ENCODE measurements at regions not wholly inside any gene's neighbourhood (a gene's known extent, or its start where the extent isn't known, plus 50 kb on each side); places are given as distances from the start of the nearest gene placed in this dataset.

DNA sequence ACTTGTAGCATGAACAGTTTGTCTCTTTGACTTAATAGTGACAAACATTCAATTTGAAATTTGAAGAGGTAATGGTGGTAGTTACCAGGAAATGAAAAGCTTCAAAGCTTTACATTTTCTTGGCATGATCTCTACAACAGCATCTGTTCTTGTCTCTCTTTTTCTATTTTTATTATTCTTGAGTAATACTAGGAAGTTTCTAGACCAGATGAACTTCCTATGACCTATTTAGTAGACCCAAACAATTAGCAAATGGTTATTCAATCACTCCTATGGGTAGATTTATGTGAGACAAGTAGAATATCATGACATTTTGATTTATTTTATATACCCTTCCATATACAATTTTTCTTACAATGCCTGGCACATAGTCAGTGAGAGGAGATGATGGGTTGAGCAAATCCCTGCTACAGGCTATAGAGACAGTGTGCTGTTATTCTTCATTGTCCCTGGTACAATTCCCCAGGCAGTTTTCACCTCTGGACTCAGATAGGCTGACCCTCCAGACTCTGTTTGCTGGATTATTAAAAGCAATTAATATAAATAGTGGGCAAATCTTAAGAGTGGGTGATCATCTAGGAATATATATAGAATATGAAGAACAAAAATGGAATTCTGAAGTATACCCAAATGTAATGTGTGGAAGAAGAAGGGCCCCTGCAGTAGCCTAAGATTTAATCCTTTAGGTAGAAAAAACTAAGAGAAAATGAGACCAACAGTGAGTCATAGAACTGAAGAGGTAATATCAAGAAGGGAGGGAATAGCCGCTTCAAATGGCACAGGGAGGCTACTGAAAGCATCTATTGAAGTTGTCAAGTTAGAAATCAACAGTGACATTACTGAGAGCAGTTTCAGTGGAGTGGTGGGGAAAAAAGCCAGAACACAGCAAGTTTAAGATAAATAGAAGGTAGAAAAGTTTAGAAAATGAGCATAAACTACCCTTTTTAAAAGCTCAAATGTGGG is 512.0 kb downstream of the FOXG1 start:
- no peak for DNase-seq
- Mint-ChIP-seq H3K27me3 (no peaks in the 10 kb centered on the region), H3K27ac (no peak overlapping the region), H3K4me3 (no peak overlapping the region), H3K9me3 (peaks cover 3% of the 10 kb centered on the region), H3K4me1 (no peaks in the 10 kb centered on the region), H3K36me3 (no peaks in the 10 kb centered on the region)
- no peak for ATAC-seq (ENCODE audit: low read depth)
- POLR2A ChIA-PET: no interaction called here

- DNase-seq (no peak), ATAC-seq (ENCODE audit: low read depth) (no peak)
- no peak overlapping the region for H3K4me3 Mint-ChIP-seq
- no peak overlapping the region for H3K27ac Mint-ChIP-seq
- H3K36me3 Mint-ChIP-seq: no peaks in the 10 kb centered on the region
- no peaks in the 10 kb centered on the region for H3K4me1 Mint-ChIP-seq
- no peaks in the 10 kb centered on the region for H3K27me3 Mint-ChIP-seq
- POLR2A ChIA-PET: no interaction called here
- H3K9me3 Mint-ChIP-seq: peaks cover 3% of the 10 kb centered on the region
These were observed 515.6 kb downstream of the FOXG1 start for GRCh38 chr14:29282169-29282568.

GRCh38 chr14:29290441-29290840 is 523.9 kb downstream of the FOXG1 start:
- Mint-ChIP-seq H3K4me3 (no peak overlapping the region), H3K9me3 (peaks cover 12% of the 10 kb centered on the region), H3K27me3 (no peaks in the 10 kb centered on the region), H3K4me1 (no peaks in the 10 kb centered on the region), H3K27ac (no peak overlapping the region), H3K36me3 (no peaks in the 10 kb centered on the region)
- DNase-seq: no peak
- POLR2A ChIA-PET: no interaction called here
- ATAC-seq (ENCODE audit: low read depth): no peak

- Mint-ChIP-seq H3K4me3 (no peak overlapping the region), H3K27me3 (no peaks in the 10 kb centered on the region)
- POLR2A ChIA-PET: no interaction called here
These were observed 532.8 kb downstream of the FOXG1 start for GRCh38 chr14:29299372-29299771.

GRCh38 chr14:29301571-29301970 is 535.0 kb downstream of the FOXG1 start:
- no peaks in the 10 kb centered on the region for H3K27me3 Mint-ChIP-seq
- POLR2A ChIA-PET: no interaction called here
- H3K4me3 Mint-ChIP-seq: no peak overlapping the region
- ATAC-seq (ENCODE audit: low read depth): no peak
- no peaks in the 10 kb centered on the region for H3K4me1 Mint-ChIP-seq
- no peak for DNase-seq
- no peaks in the 10 kb centered on the region for H3K36me3 Mint-ChIP-seq
- peaks cover 7% of the 10 kb centered on the region for H3K9me3 Mint-ChIP-seq
- H3K27ac Mint-ChIP-seq: no peak overlapping the region

More at GRCh38 chr14:29299372-29299771, 532.8 kb downstream of the FOXG1 start:
- H3K36me3 Mint-ChIP-seq: no peaks in the 10 kb centered on the region
- DNase-seq (no peak), ATAC-seq (ENCODE audit: low read depth) (no peak)
- H3K4me1 Mint-ChIP-seq: no peaks in the 10 kb centered on the region
- H3K9me3 Mint-ChIP-seq: peaks cover 13% of the 10 kb centered on the region
- no peak overlapping the region for H3K27ac Mint-ChIP-seq

DNA sequence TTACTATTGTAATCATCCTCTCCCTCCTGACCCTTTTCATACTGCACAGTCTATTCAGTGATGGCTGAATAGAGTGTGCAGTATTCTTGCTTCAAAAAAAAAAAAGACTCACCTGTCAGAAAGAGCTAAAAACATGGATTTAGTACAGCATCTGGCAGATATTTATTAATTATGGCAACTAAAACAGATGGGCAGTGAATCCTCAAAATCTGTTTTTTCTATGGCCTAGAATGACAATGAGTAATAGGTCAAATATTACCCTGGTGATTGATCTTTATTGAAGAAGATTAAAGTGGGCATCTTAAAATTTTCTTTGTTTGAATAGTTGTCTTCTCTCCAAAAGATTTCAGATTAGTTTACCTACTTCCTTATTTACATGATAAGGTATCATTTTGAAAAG is 543.6 kb downstream of the FOXG1 start:
- Mint-ChIP-seq H3K4me1 (no peaks in the 10 kb centered on the region), H3K9me3 (peaks cover 4% of the 10 kb centered on the region), H3K36me3 (no peaks in the 10 kb centered on the region), H3K4me3 (no peak overlapping the region), H3K27me3 (no peaks in the 10 kb centered on the region), H3K27ac (no peak overlapping the region)
- POLR2A ChIA-PET: no interaction called here
- no peak for ATAC-seq (ENCODE audit: low read depth)
- DNase-seq: no peak

DNA sequence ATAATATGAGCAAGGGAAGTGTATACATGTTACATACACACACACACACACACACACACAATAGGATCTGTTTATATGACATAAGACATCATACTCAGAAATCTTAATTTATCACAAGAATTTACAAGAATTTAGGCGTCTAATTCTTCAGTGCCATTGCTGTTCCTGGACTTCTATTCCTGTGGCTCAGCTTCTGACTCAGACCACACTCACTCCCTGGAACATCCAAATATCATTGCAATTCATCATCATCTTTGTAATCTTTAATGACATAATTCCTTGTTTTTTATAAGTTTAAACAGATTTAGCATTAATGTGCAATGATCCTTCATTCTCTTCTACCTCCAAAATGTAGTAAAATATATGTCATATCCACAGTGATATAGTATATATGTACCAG is 544.2 kb downstream of the FOXG1 start:
- Mint-ChIP-seq H3K4me3 (no peak overlapping the region), H3K4me1 (no peaks in the 10 kb centered on the region), H3K9me3 (peaks cover 4% of the 10 kb centered on the region), H3K27ac (no peak overlapping the region), H3K36me3 (no peaks in the 10 kb centered on the region), H3K27me3 (no peaks in the 10 kb centered on the region)
- POLR2A ChIA-PET: no interaction called here
- no peak for DNase-seq
- no peak for ATAC-seq (ENCODE audit: low read depth)

DNA sequence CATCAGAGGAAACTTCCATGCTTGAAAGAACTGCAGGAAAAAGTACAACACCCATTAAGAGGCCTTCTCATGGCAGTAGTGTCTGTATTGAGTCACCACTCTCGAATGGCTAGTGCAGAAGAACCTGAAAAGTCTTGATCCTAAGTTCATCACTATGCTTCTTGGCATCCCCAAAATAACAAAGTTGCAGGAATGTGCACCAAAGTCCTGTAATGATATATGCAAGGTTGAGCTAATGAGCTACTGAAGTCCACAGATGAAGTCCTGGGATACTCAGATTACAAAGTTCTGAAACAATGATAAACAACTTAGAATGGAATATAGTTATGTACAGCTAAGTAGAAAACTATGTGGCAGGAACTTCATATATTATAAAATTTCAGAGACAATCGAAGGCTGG is 545.4 kb downstream of the FOXG1 start:
- POLR2A ChIA-PET: no interaction called here
- Mint-ChIP-seq H3K9me3 (peaks cover 4% of the 10 kb centered on the region), H3K27ac (no peak overlapping the region), H3K27me3 (no peaks in the 10 kb centered on the region), H3K36me3 (no peaks in the 10 kb centered on the region), H3K4me1 (no peaks in the 10 kb centered on the region), H3K4me3 (no peak overlapping the region)
- no peak for ATAC-seq (ENCODE audit: low read depth)
- no peak for DNase-seq

DNA sequence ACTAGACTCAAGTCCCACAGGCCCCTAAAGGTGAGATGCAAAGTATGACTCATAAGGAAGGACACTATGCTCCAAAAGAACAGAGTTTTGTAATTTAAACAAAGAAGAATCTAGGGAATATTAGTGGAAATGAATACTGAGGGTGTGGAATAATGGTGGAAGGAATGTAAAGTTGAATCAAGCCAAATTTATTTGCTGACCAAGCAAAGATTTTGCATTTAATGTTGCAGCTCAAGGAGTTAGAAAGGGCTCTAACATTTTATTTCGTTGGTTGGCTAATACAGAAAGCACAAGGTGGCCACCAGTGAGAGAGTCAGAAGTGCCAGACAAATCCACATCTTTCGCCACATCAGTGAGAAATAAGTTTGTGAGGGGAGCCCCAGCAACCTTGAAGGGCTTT is 550.3 kb downstream of the FOXG1 start:
- Mint-ChIP-seq H3K4me3 (no peak overlapping the region), H3K27me3 (no peaks in the 10 kb centered on the region)
- no peak for ATAC-seq (ENCODE audit: low read depth)

GRCh38 chr14:29317423-29317822 is 550.8 kb downstream of the FOXG1 start:
- Mint-ChIP-seq H3K9me3 (peaks cover 2% of the 10 kb centered on the region), H3K27ac (no peak overlapping the region), H3K27me3 (no peaks in the 10 kb centered on the region), H3K36me3 (no peaks in the 10 kb centered on the region), H3K4me3 (no peak overlapping the region), H3K4me1 (no peaks in the 10 kb centered on the region)
- POLR2A ChIA-PET: no interaction called here
- ATAC-seq (ENCODE audit: low read depth): no peak
- DNase-seq: no peak

More for the DNA sequence above, 550.3 kb downstream of the FOXG1 start:
- Mint-ChIP-seq H3K9me3 (peaks cover 2% of the 10 kb centered on the region), H3K36me3 (no peaks in the 10 kb centered on the region), H3K27ac (no peak overlapping the region), H3K4me1 (no peaks in the 10 kb centered on the region)
- DNase-seq: no peak
- POLR2A ChIA-PET: no interaction called here

DNA sequence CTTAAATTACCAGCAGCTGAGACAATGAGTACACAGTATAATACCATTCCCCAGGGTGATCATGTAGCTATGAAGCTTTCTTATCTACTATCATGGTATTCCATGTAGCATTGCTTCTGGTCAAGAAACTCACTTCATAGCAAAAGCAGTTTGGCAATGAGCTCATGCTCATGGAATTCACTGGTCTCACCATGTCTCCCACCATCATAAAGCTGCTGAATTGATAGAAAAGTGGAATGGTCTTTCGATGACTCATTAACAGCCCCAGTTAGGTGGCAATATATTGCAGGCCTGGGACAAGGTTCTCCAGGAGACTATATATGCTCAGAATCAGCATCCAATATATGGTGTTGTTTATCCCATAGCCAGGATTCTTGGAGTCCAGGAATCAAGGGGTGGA is 553.7 kb downstream of the FOXG1 start:
- H3K4me1 Mint-ChIP-seq: no peaks in the 10 kb centered on the region
- DNase-seq (no peak), ATAC-seq (ENCODE audit: low read depth) (no peak)
- POLR2A ChIA-PET: no interaction called here
- H3K36me3 Mint-ChIP-seq: no peaks in the 10 kb centered on the region
- no peaks in the 10 kb centered on the region for H3K27me3 Mint-ChIP-seq
- no peak overlapping the region for H3K4me3 Mint-ChIP-seq
- peaks cover 4% of the 10 kb centered on the region for H3K9me3 Mint-ChIP-seq
- no peak overlapping the region for H3K27ac Mint-ChIP-seq

DNA sequence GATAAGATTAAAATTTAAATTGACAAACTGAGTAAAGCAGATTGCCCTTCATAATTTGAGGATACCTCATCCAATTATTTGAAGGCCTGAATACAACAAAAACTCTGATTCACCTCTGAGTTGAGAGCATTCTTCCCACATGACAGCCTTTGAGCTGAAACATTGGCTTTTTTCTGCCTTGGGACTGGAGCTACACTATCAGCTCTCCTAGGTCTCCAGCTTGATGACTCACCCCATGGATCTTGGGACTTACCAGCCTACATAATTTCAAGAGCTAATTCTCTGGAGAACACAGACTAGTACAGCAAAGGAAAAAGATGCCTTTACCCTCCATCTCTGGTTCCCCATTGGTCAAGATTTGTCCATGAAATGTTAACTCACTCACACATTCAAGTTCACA is 555.1 kb downstream of the FOXG1 start:
- H3K4me3 Mint-ChIP-seq: no peak overlapping the region
- POLR2A ChIA-PET: no interaction called here
- H3K36me3 Mint-ChIP-seq: no peaks in the 10 kb centered on the region
- H3K27me3 Mint-ChIP-seq: no peaks in the 10 kb centered on the region
- peaks cover 5% of the 10 kb centered on the region for H3K9me3 Mint-ChIP-seq
- ATAC-seq (ENCODE audit: low read depth) (no peak), DNase-seq (no peak)
- no peak overlapping the region for H3K27ac Mint-ChIP-seq
- H3K4me1 Mint-ChIP-seq: no peaks in the 10 kb centered on the region

- Mint-ChIP-seq H3K4me1 (no peaks in the 10 kb centered on the region), H3K4me3 (no peak overlapping the region), H3K9me3 (peaks cover 4% of the 10 kb centered on the region), H3K27me3 (no peaks in the 10 kb centered on the region), H3K36me3 (no peaks in the 10 kb centered on the region), H3K27ac (no peak overlapping the region)
- ATAC-seq (ENCODE audit: low read depth) (no peak), DNase-seq (no peak)
- POLR2A ChIA-PET: no interaction called here
These were observed 573.0 kb downstream of the FOXG1 start for GRCh38 chr14:29339494-29340172.

DNA sequence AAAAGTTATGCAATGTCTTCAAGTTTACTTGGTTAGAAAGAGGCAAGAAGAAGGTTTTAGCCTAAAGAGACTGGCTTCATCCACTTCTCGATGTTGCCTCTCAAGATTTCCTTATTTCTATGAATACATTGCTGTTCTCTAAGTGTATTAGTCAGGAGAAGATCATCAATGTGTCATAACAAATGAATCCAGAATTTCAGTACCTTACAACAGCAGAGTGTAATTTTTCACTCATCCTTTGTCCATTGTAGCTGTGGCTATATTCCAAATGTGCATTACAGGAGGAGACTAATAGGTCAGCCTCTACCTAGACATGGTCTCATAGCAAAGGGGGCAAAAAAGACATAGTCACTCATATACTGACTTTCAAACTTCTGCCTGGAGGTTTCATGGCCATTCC is 579.1 kb downstream of the PRKD1 start:
- Mint-ChIP-seq H3K36me3 (no peaks in the 10 kb centered on the region), H3K4me3 (no peak overlapping the region), H3K4me1 (no peaks in the 10 kb centered on the region), H3K9me3 (no peaks in the 10 kb centered on the region), H3K27me3 (no peaks in the 10 kb centered on the region), H3K27ac (no peak overlapping the region)
- ATAC-seq (ENCODE audit: low read depth) (no peak), DNase-seq (no peak)
- POLR2A ChIA-PET: no interaction called here

All from activated naive CD8-positive, alpha-beta T cell treated with anti-CD3 and anti-CD28 coated beads, Interleukin-2, amount 10 ng/mL, durations not matched to agents 7 days and 5 days (primary cell).